ENCODE measurements at regions not wholly inside any gene's neighbourhood (a gene's known extent, or its start where the extent isn't known, plus 50 kb on each side); places are given as distances from the start of the nearest gene placed in this dataset.
A peak's percentile ranks its signal among the peaks of the same experiment; 100 is the strongest.

DNA sequence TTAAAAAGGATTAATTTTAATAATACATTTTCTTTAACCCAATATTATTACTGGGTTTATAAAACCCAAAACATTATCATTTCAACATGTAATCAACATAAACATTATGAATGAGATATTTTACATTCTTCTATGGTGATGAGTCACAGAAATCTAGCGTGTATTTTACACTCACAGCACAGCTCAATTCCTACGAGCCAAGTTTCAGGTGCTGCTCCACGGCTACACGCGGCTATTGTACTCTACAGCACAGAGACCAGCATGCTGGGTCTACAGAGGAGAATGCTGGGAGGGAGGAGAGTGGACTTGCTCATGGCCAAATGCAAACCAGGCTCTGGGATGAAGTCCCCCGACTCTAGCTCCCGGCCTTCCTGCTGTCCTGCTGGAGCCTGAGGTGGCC is 72.0 kb upstream of the LMO1 start:
- H3K27me3 ChIP-seq (ENCODE audit: insufficient read depth, low read length, poor library complexity) = no peaks in the 10 kb centered on the region
- no peak overlapping the region for H4K8ac ChIP-seq (ENCODE audit: low read depth, low read length)
- H3K4me2 ChIP-seq (ENCODE audit: low read length) = no peak overlapping the region
- H3K27ac ChIP-seq (ENCODE audit: low read depth, low read length) = peak overlapping the region; percentile 18
- peaks cover 8% of the 10 kb centered on the region for H3K4me1 ChIP-seq (ENCODE audit: control insufficient read depth, low read depth, low read length)
- no peak overlapping the region for H3K4ac ChIP-seq (ENCODE audit: low read depth, low read length)
- no peak overlapping the region for H4K5ac ChIP-seq (ENCODE audit: low read length)
- H3K79me1 ChIP-seq (ENCODE audit: low read length) = no peaks in the 10 kb centered on the region
- no peaks in the 10 kb centered on the region for H3K36me3 ChIP-seq (ENCODE audit: control insufficient read depth, insufficient read depth, low read length)
- no peaks in the 10 kb centered on the region for H3K79me2 ChIP-seq (ENCODE audit: control insufficient read depth, insufficient read depth, low read length)
- H2BK5ac ChIP-seq (ENCODE audit: low read length) = no peak overlapping the region
- H2AK5ac ChIP-seq (ENCODE audit: low read length) = no peak overlapping the region
- DNase-seq = no peak
- no peak overlapping the region for H3K9ac ChIP-seq (ENCODE audit: low read length)
- H2BK15ac ChIP-seq (replicated peaks; ENCODE audit: low read depth) = no peak overlapping the region
- H3K18ac ChIP-seq (ENCODE audit: low read length) = no peak overlapping the region
- H3K23ac ChIP-seq (ENCODE audit: low read length) = no peak overlapping the region
- no CpG with 5 or more reads among the region's 7 CpGs for WGBS (ENCODE audit: extremely low coverage, insufficient coverage, low lambda C conversion rate)
- H2BK120ac ChIP-seq (ENCODE audit: low read depth, low read length) = no peak overlapping the region
- no peak overlapping the region for H3K4me3 ChIP-seq (ENCODE audit: low read length)
- H3K56ac ChIP-seq (ENCODE audit: low read length) = no peak overlapping the region

DNA sequence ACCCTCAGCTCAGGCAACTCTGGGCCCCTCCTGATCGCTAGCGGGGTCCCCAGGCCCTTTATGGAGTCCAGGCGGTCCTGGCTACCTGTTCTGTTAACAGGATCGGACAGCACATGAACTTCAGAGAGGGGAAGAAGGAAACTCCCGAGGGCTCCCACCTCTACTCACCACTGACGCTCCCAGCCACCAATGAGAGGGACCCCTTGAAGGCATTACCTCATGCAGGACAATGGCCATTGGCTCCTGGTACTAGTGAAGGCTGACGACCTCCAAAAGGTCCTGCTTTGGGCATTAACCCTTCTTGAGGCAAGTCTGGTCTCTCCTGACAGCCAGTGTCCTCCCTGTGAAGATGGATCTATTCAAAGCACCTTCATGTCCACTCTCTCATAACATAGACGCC is 71.5 kb upstream of the LMO1 start:
- peak; percentile 65 for DNase-seq
- Histone ChIP-seq H3K4me3 (ENCODE audit: low read length) (no peak overlapping the region), H3K27me3 (ENCODE audit: insufficient read depth, low read length, poor library complexity) (no peaks in the 10 kb centered on the region), H3K79me1 (ENCODE audit: low read length) (no peaks in the 10 kb centered on the region), H3K4ac (ENCODE audit: low read depth, low read length) (no peak overlapping the region), H3K18ac (ENCODE audit: low read length) (no peak overlapping the region), H2AK5ac (ENCODE audit: low read length) (no peak overlapping the region), H3K56ac (ENCODE audit: low read length) (no peak overlapping the region), H3K79me2 (ENCODE audit: control insufficient read depth, insufficient read depth, low read length) (no peaks in the 10 kb centered on the region), H4K5ac (ENCODE audit: low read length) (no peak overlapping the region), H2BK5ac (ENCODE audit: low read length) (no peak overlapping the region), H2BK15ac (replicated peaks; ENCODE audit: low read depth) (no peak overlapping the region), H3K4me2 (ENCODE audit: low read length) (no peak overlapping the region), H3K23ac (ENCODE audit: low read length) (no peak overlapping the region), H3K4me1 (ENCODE audit: control insufficient read depth, low read depth, low read length) (peaks cover 8% of the 10 kb centered on the region), H3K27ac (ENCODE audit: low read depth, low read length) (no peak overlapping the region), H2BK120ac (ENCODE audit: low read depth, low read length) (no peak overlapping the region), H3K36me3 (ENCODE audit: control insufficient read depth, insufficient read depth, low read length) (no peaks in the 10 kb centered on the region), H4K8ac (ENCODE audit: low read depth, low read length) (no peak overlapping the region), H3K9ac (ENCODE audit: low read length) (no peak overlapping the region)
- WGBS (ENCODE audit: extremely low coverage, insufficient coverage, low lambda C conversion rate) = no CpG with 5 or more reads among the region's 8 CpGs

DNA sequence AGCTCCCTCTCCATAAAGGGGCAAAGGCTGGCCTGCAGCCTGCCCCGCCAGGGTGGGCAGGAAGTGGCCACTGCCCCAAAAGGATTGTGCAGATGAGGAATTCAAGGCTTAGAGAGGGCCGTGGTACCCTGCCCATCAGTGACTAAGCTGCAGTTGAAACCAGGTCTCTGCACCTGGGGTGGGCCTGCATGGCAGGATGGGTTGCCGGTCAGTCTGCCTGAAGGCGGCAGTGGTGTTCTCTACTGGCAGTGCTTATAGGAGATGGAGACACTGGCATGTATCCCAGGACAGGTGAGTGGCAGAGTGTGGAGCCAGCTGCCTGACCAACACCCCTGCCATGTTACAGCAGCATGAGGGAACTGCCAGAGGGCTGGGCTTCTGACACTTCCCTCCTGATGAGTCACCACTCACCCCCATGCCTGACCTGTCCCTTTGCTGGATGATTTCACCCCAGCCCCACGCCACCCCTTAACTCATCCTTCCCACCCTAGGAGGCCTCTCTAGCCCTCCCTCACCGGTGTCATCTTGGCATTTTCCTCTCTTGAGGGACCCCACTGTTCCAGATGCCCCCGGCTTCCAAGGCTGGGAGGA is 70.2 kb upstream of the LMO1 start:
- Histone ChIP-seq H3K4me1 (ENCODE audit: control insufficient read depth, low read depth, low read length) (peaks cover 10% of the 10 kb centered on the region), H3K36me3 (ENCODE audit: control insufficient read depth, insufficient read depth, low read length) (no peaks in the 10 kb centered on the region), H3K23ac (ENCODE audit: low read length) (no peak overlapping the region), H2AK5ac (ENCODE audit: low read length) (no peak overlapping the region), H3K4ac (ENCODE audit: low read depth, low read length) (no peak overlapping the region), H3K79me1 (ENCODE audit: low read length) (no peaks in the 10 kb centered on the region), H3K4me3 (ENCODE audit: low read length) (no peak overlapping the region), H3K27me3 (ENCODE audit: insufficient read depth, low read length, poor library complexity) (no peaks in the 10 kb centered on the region), H3K27ac (ENCODE audit: low read depth, low read length) (no peak overlapping the region), H3K18ac (ENCODE audit: low read length) (no peak overlapping the region), H2BK15ac (replicated peaks; ENCODE audit: low read depth) (no peak overlapping the region), H3K9ac (ENCODE audit: low read length) (no peak overlapping the region), H4K8ac (ENCODE audit: low read depth, low read length) (no peak overlapping the region), H2BK5ac (ENCODE audit: low read length) (no peak overlapping the region), H3K56ac (ENCODE audit: low read length) (no peak overlapping the region), H3K79me2 (ENCODE audit: control insufficient read depth, insufficient read depth, low read length) (no peaks in the 10 kb centered on the region), H3K4me2 (ENCODE audit: low read length) (no peak overlapping the region), H4K5ac (ENCODE audit: low read length) (no peak overlapping the region), H2BK120ac (ENCODE audit: low read depth, low read length) (no peak overlapping the region)
- DNase-seq = peak; percentile 54
- WGBS (ENCODE audit: extremely low coverage, insufficient coverage, low lambda C conversion rate) = no CpG with 5 or more reads among the region's 7 CpGs

DNA sequence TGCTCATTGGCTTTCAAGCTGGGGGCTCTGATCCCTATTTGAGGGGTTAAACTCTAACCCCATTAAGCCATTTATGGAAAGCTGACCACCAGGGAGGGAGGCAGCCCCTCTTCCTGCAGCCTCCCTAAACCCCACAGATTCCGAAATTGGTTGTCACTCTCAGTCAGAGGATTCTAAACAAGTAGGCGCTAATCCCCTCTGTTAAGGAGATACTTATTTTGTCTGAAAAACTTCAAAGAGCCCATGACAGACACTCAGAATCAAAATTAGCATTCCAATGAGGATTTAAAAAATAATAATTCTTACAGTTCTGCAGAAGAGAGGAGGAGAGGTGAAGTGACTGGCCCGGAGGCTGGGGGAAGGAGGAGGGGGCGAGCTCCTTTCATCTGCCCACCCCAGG is 69.7 kb upstream of the LMO1 start:
- Histone ChIP-seq H3K4ac (ENCODE audit: low read depth, low read length) (no peak overlapping the region), H3K4me2 (ENCODE audit: low read length) (no peak overlapping the region), H2BK5ac (ENCODE audit: low read length) (no peak overlapping the region), H3K27ac (ENCODE audit: low read depth, low read length) (no peak overlapping the region), H2BK120ac (ENCODE audit: low read depth, low read length) (no peak overlapping the region), H2BK15ac (replicated peaks; ENCODE audit: low read depth) (no peak overlapping the region), H3K56ac (ENCODE audit: low read length) (no peak overlapping the region), H4K8ac (ENCODE audit: low read depth, low read length) (no peak overlapping the region), H3K18ac (ENCODE audit: low read length) (no peak overlapping the region), H3K36me3 (ENCODE audit: control insufficient read depth, insufficient read depth, low read length) (no peaks in the 10 kb centered on the region), H3K27me3 (ENCODE audit: insufficient read depth, low read length, poor library complexity) (no peaks in the 10 kb centered on the region), H3K9ac (ENCODE audit: low read length) (no peak overlapping the region), H3K79me1 (ENCODE audit: low read length) (no peaks in the 10 kb centered on the region), H4K5ac (ENCODE audit: low read length) (no peak overlapping the region), H2AK5ac (ENCODE audit: low read length) (no peak overlapping the region), H3K4me1 (ENCODE audit: control insufficient read depth, low read depth, low read length) (peaks cover 10% of the 10 kb centered on the region), H3K4me3 (ENCODE audit: low read length) (no peak overlapping the region), H3K23ac (ENCODE audit: low read length) (no peak overlapping the region), H3K79me2 (ENCODE audit: control insufficient read depth, insufficient read depth, low read length) (no peaks in the 10 kb centered on the region)
- whole genome bisulfite sequencing (ENCODE audit: extremely low coverage, insufficient coverage, low lambda C conversion rate) = no CpG with 5 or more reads among the region's 4 CpGs
- DNase-seq = no peak

DNA sequence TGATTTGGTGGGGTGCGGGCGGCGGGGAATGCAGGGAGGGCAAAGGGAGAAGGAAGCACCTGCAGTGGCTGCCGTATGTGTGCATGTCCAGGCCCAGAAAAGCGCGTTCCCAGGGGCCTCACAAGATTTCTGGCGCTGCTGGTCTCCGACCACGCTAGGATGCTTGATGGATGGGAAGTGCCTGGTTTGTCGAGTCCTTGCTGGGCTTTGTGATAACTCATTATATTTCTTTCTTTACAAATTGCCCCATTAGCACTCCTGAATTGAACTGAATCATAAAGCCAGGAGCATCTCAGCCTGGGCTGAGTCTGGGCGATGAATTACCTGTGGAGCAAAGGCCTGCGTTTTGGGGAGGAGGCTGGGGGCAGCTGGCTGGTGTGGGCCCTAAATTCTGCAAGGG is 69.2 kb upstream of the LMO1 start:
- H3K36me3 ChIP-seq (ENCODE audit: control insufficient read depth, insufficient read depth, low read length) = no peaks in the 10 kb centered on the region
- H3K79me1 ChIP-seq (ENCODE audit: low read length) = no peaks in the 10 kb centered on the region
- no peak overlapping the region for H2BK15ac ChIP-seq (replicated peaks; ENCODE audit: low read depth)
- DNase-seq = no peak
- H3K4me3 ChIP-seq (ENCODE audit: low read length) = no peak overlapping the region
- no peak overlapping the region for H3K23ac ChIP-seq (ENCODE audit: low read length)
- peaks cover 12% of the 10 kb centered on the region for H3K4me1 ChIP-seq (ENCODE audit: control insufficient read depth, low read depth, low read length)
- no peak overlapping the region for H3K9ac ChIP-seq (ENCODE audit: low read length)
- no peak overlapping the region for H2AK5ac ChIP-seq (ENCODE audit: low read length)
- H3K79me2 ChIP-seq (ENCODE audit: control insufficient read depth, insufficient read depth, low read length) = no peaks in the 10 kb centered on the region
- no peak overlapping the region for H3K4me2 ChIP-seq (ENCODE audit: low read length)
- no peak overlapping the region for H3K56ac ChIP-seq (ENCODE audit: low read length)
- H2BK120ac ChIP-seq (ENCODE audit: low read depth, low read length) = no peak overlapping the region
- no peak overlapping the region for H3K18ac ChIP-seq (ENCODE audit: low read length)
- H3K27me3 ChIP-seq (ENCODE audit: insufficient read depth, low read length, poor library complexity) = no peaks in the 10 kb centered on the region
- no peak overlapping the region for H4K5ac ChIP-seq (ENCODE audit: low read length)
- H3K4ac ChIP-seq (ENCODE audit: low read depth, low read length) = no peak overlapping the region
- no peak overlapping the region for H3K27ac ChIP-seq (ENCODE audit: low read depth, low read length)
- H4K8ac ChIP-seq (ENCODE audit: low read depth, low read length) = no peak overlapping the region
- H2BK5ac ChIP-seq (ENCODE audit: low read length) = no peak overlapping the region
- no CpG with 5 or more reads among the region's 12 CpGs for WGBS (ENCODE audit: extremely low coverage, insufficient coverage, low lambda C conversion rate)

DNA sequence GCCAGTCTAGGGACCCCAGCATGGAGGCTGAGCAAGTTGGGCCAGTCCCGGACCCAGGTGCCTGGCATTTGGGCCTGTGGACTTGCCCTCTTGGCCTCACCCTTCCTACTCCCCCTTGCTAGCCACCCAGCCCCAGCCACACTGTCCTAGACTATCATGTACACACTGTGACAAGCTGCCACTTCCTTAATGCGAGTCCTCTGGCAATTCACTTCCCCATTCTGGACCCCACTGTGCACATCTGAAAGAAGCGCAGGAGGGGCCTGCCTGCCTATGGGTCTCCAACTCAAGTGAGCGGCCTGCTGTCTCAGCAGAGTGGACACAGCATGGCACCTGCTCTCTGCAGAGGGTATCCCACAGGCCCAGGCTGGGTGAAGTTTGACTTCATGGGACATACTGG is 68.5 kb upstream of the LMO1 start:
- no peak overlapping the region for H2BK120ac ChIP-seq (ENCODE audit: low read depth, low read length)
- H2BK15ac ChIP-seq (replicated peaks; ENCODE audit: low read depth) = no peak overlapping the region
- no peak overlapping the region for H3K56ac ChIP-seq (ENCODE audit: low read length)
- H4K8ac ChIP-seq (ENCODE audit: low read depth, low read length) = no peak overlapping the region
- H3K79me1 ChIP-seq (ENCODE audit: low read length) = no peaks in the 10 kb centered on the region
- H3K79me2 ChIP-seq (ENCODE audit: control insufficient read depth, insufficient read depth, low read length) = no peaks in the 10 kb centered on the region
- no peak overlapping the region for H3K27ac ChIP-seq (ENCODE audit: low read depth, low read length)
- no peak overlapping the region for H3K18ac ChIP-seq (ENCODE audit: low read length)
- H3K4me1 ChIP-seq (ENCODE audit: control insufficient read depth, low read depth, low read length) = peaks cover 10% of the 10 kb centered on the region
- no peak overlapping the region for H2BK5ac ChIP-seq (ENCODE audit: low read length)
- H3K27me3 ChIP-seq (ENCODE audit: insufficient read depth, low read length, poor library complexity) = no peaks in the 10 kb centered on the region
- H3K36me3 ChIP-seq (ENCODE audit: control insufficient read depth, insufficient read depth, low read length) = no peaks in the 10 kb centered on the region
- no peak overlapping the region for H3K4ac ChIP-seq (ENCODE audit: low read depth, low read length)
- no peak overlapping the region for H2AK5ac ChIP-seq (ENCODE audit: low read length)
- no peak overlapping the region for H3K23ac ChIP-seq (ENCODE audit: low read length)
- no peak overlapping the region for H4K5ac ChIP-seq (ENCODE audit: low read length)
- no peak overlapping the region for H3K9ac ChIP-seq (ENCODE audit: low read length)
- DNase-seq = no peak
- H3K4me3 ChIP-seq (ENCODE audit: low read length) = no peak overlapping the region
- no peak overlapping the region for H3K4me2 ChIP-seq (ENCODE audit: low read length)
- WGBS (ENCODE audit: extremely low coverage, insufficient coverage, low lambda C conversion rate) = no CpG with 5 or more reads among the region's 4 CpGs
